Erythroblast (primary cell): ENCODE measurements at regions not wholly inside any gene's neighbourhood (a gene's known extent, or its start where the extent isn't known, plus 50 kb on each side); places are given as distances from the start of the nearest gene placed in this dataset.

Experiments used
- GATA1 ChIP-seq: IDR thresholded peaks from 2 replicates; pipeline ENCODE4 v1.6.1; 2011; ENCODE audit warnings: low read depth, mild to moderate bottlenecking, control low read depth, low read length, moderate library complexity
- POLR2A ChIP-seq: IDR thresholded peaks from 2 replicates; pipeline ENCODE4 v1.6.1; 2011; ENCODE audit warnings: mild to moderate bottlenecking, low read length

- TF ChIP-seq POLR2A (no peak), GATA1 (no peak)
Observed at GRCh38 chr2:8285081-8285480, 396.8 kb upstream of the ID2 start.
